ENCODE measurements at regions not wholly inside any gene's neighbourhood (a gene's known extent, or its start where the extent isn't known, plus 50 kb on each side); places are given as distances from the start of the nearest gene placed in this dataset.

GRCh38 chr6:4395386-4395785 lies 260.0 kb upstream of the ECI2 start:
- Histone ChIP-seq H3K27me3 (ENCODE audit: control insufficient read depth, insufficient read depth, low read length, poor library complexity, severe bottlenecking) (no peaks in the 10 kb centered on the region), H3K4me1 (ENCODE audit: control insufficient read depth, insufficient read depth, low read length) (peaks cover 5% of the 10 kb centered on the region), H3K4me3 (ENCODE audit: insufficient read depth, low read depth, low read length) (no peak overlapping the region), H3K27ac (ENCODE audit: insufficient read depth, low read depth, low read length, poor library complexity, severe bottlenecking) (no peak overlapping the region), H3K9me3 (ENCODE audit: control insufficient read depth, low read length) (no peaks in the 10 kb centered on the region), H3K36me3 (ENCODE audit: control insufficient read depth, insufficient read depth, low read length) (no peaks in the 10 kb centered on the region)
- 95 to 100% methylated on average over 1 of the region's 1 CpG for WGBS, 2 experiments

GRCh38 chr6:4394786-4395185 lies 259.4 kb upstream of the ECI2 start:
- 65 to 72% methylated on average over 2 to 4 of the region's 4 CpGs for WGBS, 2 experiments
- no peaks in the 10 kb centered on the region for H3K27me3 ChIP-seq (ENCODE audit: control insufficient read depth, insufficient read depth, low read length, poor library complexity, severe bottlenecking)
- H3K36me3 ChIP-seq (ENCODE audit: control insufficient read depth, insufficient read depth, low read length), result no peaks in the 10 kb centered on the region
- H3K9me3 ChIP-seq (ENCODE audit: control insufficient read depth, low read length), result no peaks in the 10 kb centered on the region
- H3K27ac ChIP-seq (ENCODE audit: insufficient read depth, low read depth, low read length, poor library complexity, severe bottlenecking), result no peak overlapping the region
- no peak overlapping the region for H3K4me3 ChIP-seq (ENCODE audit: insufficient read depth, low read depth, low read length)
- peaks cover 5% of the 10 kb centered on the region for H3K4me1 ChIP-seq (ENCODE audit: control insufficient read depth, insufficient read depth, low read length)

- H3K27me3 ChIP-seq (ENCODE audit: control insufficient read depth, insufficient read depth, low read length, poor library complexity, severe bottlenecking), result no peaks in the 10 kb centered on the region
- no peak overlapping the region for H3K4me3 ChIP-seq (ENCODE audit: insufficient read depth, low read depth, low read length)
- H3K27ac ChIP-seq (ENCODE audit: insufficient read depth, low read depth, low read length, poor library complexity, severe bottlenecking), result no peak overlapping the region
- 50 to 52% methylated on average over 8 of the region's 8 CpGs for WGBS, 2 experiments
- peaks cover 3% of the 10 kb centered on the region for H3K4me1 ChIP-seq (ENCODE audit: control insufficient read depth, insufficient read depth, low read length)
- no peaks in the 10 kb centered on the region for H3K9me3 ChIP-seq (ENCODE audit: control insufficient read depth, low read length)
- no peaks in the 10 kb centered on the region for H3K36me3 ChIP-seq (ENCODE audit: control insufficient read depth, insufficient read depth, low read length)
Measured at GRCh38 chr6:4388675-4389074, 253.3 kb upstream of the ECI2 start.

GRCh38 chr6:4384656-4385055 lies 249.3 kb upstream of the ECI2 start:
- Histone ChIP-seq H3K36me3 (ENCODE audit: control insufficient read depth, insufficient read depth, low read length) (no peaks in the 10 kb centered on the region), H3K9me3 (ENCODE audit: control insufficient read depth, low read length) (no peaks in the 10 kb centered on the region), H3K4me1 (ENCODE audit: control insufficient read depth, insufficient read depth, low read length) (peaks cover 3% of the 10 kb centered on the region), H3K27ac (ENCODE audit: insufficient read depth, low read depth, low read length, poor library complexity, severe bottlenecking) (no peak overlapping the region), H3K4me3 (ENCODE audit: insufficient read depth, low read depth, low read length) (no peak overlapping the region), H3K27me3 (ENCODE audit: control insufficient read depth, insufficient read depth, low read length, poor library complexity, severe bottlenecking) (no peaks in the 10 kb centered on the region)
- WGBS, 2 experiments, result 91 to 94% methylated on average over 6 of the region's 6 CpGs

- WGBS, 2 experiments, result 80 to 86% methylated on average over 11 of the region's 11 CpGs
- Histone ChIP-seq H3K4me1 (ENCODE audit: control insufficient read depth, insufficient read depth, low read length) (peaks cover 3% of the 10 kb centered on the region), H3K27ac (ENCODE audit: insufficient read depth, low read depth, low read length, poor library complexity, severe bottlenecking) (no peak overlapping the region), H3K9me3 (ENCODE audit: control insufficient read depth, low read length) (no peaks in the 10 kb centered on the region), H3K4me3 (ENCODE audit: insufficient read depth, low read depth, low read length) (no peak overlapping the region), H3K27me3 (ENCODE audit: control insufficient read depth, insufficient read depth, low read length, poor library complexity, severe bottlenecking) (no peaks in the 10 kb centered on the region), H3K36me3 (ENCODE audit: control insufficient read depth, insufficient read depth, low read length) (no peaks in the 10 kb centered on the region)
Measured at GRCh38 chr6:4383910-4384638, 248.7 kb upstream of the ECI2 start.

GRCh38 chr6:4382362-4382853 lies 247.0 kb upstream of the ECI2 start:
- no peaks in the 10 kb centered on the region for H3K36me3 ChIP-seq (ENCODE audit: control insufficient read depth, insufficient read depth, low read length)
- no peak overlapping the region for H3K4me3 ChIP-seq (ENCODE audit: insufficient read depth, low read depth, low read length)
- H3K4me1 ChIP-seq (ENCODE audit: control insufficient read depth, insufficient read depth, low read length), result no peaks in the 10 kb centered on the region
- 90 to 95% methylated on average over 3 of the region's 3 CpGs for WGBS, 2 experiments
- H3K9me3 ChIP-seq (ENCODE audit: control insufficient read depth, low read length), result no peaks in the 10 kb centered on the region
- H3K27me3 ChIP-seq (ENCODE audit: control insufficient read depth, insufficient read depth, low read length, poor library complexity, severe bottlenecking), result no peaks in the 10 kb centered on the region
- no peak overlapping the region for H3K27ac ChIP-seq (ENCODE audit: insufficient read depth, low read depth, low read length, poor library complexity, severe bottlenecking)

GRCh38 chr6:4381381-4381780 lies 246.0 kb upstream of the ECI2 start:
- Histone ChIP-seq H3K4me3 (ENCODE audit: insufficient read depth, low read depth, low read length) (no peak overlapping the region), H3K4me1 (ENCODE audit: control insufficient read depth, insufficient read depth, low read length) (no peaks in the 10 kb centered on the region), H3K9me3 (ENCODE audit: control insufficient read depth, low read length) (no peaks in the 10 kb centered on the region), H3K27ac (ENCODE audit: insufficient read depth, low read depth, low read length, poor library complexity, severe bottlenecking) (no peak overlapping the region), H3K27me3 (ENCODE audit: control insufficient read depth, insufficient read depth, low read length, poor library complexity, severe bottlenecking) (no peaks in the 10 kb centered on the region), H3K36me3 (ENCODE audit: control insufficient read depth, insufficient read depth, low read length) (no peaks in the 10 kb centered on the region)
- WGBS, 2 experiments, result 92 to 97% methylated on average over 4 of the region's 4 CpGs

GRCh38 chr6:4380881-4381281 lies 245.5 kb upstream of the ECI2 start:
- Histone ChIP-seq H3K9me3 (ENCODE audit: control insufficient read depth, low read length) (no peaks in the 10 kb centered on the region), H3K27me3 (ENCODE audit: control insufficient read depth, insufficient read depth, low read length, poor library complexity, severe bottlenecking) (no peaks in the 10 kb centered on the region), H3K4me3 (ENCODE audit: insufficient read depth, low read depth, low read length) (no peak overlapping the region), H3K4me1 (ENCODE audit: control insufficient read depth, insufficient read depth, low read length) (no peaks in the 10 kb centered on the region), H3K27ac (ENCODE audit: insufficient read depth, low read depth, low read length, poor library complexity, severe bottlenecking) (no peak overlapping the region), H3K36me3 (ENCODE audit: control insufficient read depth, insufficient read depth, low read length) (no peaks in the 10 kb centered on the region)
- WGBS, 2 experiments, result 94% methylated on average over 7 of the region's 7 CpGs

GRCh38 chr6:4379958-4380357 lies 244.6 kb upstream of the ECI2 start:
- Histone ChIP-seq H3K4me1 (ENCODE audit: control insufficient read depth, insufficient read depth, low read length) (no peaks in the 10 kb centered on the region), H3K4me3 (ENCODE audit: insufficient read depth, low read depth, low read length) (no peak overlapping the region), H3K9me3 (ENCODE audit: control insufficient read depth, low read length) (no peaks in the 10 kb centered on the region), H3K27ac (ENCODE audit: insufficient read depth, low read depth, low read length, poor library complexity, severe bottlenecking) (no peak overlapping the region), H3K36me3 (ENCODE audit: control insufficient read depth, insufficient read depth, low read length) (no peaks in the 10 kb centered on the region), H3K27me3 (ENCODE audit: control insufficient read depth, insufficient read depth, low read length, poor library complexity, severe bottlenecking) (no peaks in the 10 kb centered on the region)
- 83 to 92% methylated on average over 3 to 4 of the region's 4 CpGs for WGBS, 2 experiments

GRCh38 chr6:4378319-4378996 lies 243.1 kb upstream of the ECI2 start:
- Histone ChIP-seq H3K27me3 (ENCODE audit: control insufficient read depth, insufficient read depth, low read length, poor library complexity, severe bottlenecking) (no peaks in the 10 kb centered on the region), H3K4me3 (ENCODE audit: insufficient read depth, low read depth, low read length) (no peak overlapping the region)
- WGBS, 2 experiments, result 94 to 95% methylated on average over 12 of the region's 12 CpGs

More at GRCh38 chr6:4378319-4378996, 243.1 kb upstream of the ECI2 start:
- Histone ChIP-seq H3K4me1 (ENCODE audit: control insufficient read depth, insufficient read depth, low read length) (no peaks in the 10 kb centered on the region), H3K27ac (ENCODE audit: insufficient read depth, low read depth, low read length, poor library complexity, severe bottlenecking) (no peak overlapping the region), H3K36me3 (ENCODE audit: control insufficient read depth, insufficient read depth, low read length) (no peaks in the 10 kb centered on the region), H3K9me3 (ENCODE audit: control insufficient read depth, low read length) (no peaks in the 10 kb centered on the region)

Measured in ectodermal cell (in vitro differentiated cells).